Osteocyte (in vitro differentiated cells): ENCODE measurements at regions not wholly inside any gene's neighbourhood (a gene's known extent, or its start where the extent isn't known, plus 50 kb on each side); places are given as distances from the start of the nearest gene placed in this dataset.

ENCODE experiments used
- DNase-seq: peaks from one replicate; pipeline ENCODE4 v3.0.0; 2021; ENCODE audit warnings: mixed read lengths; ENCODE audit not compliant: unreplicated experiment; ENCODE audit errors: extremely low spot score
- H3K27ac Mint-ChIP-seq: one replicate; pipeline ENCODE4 v1.8.0; 2021; ENCODE audit warnings: mild to moderate bottlenecking, mixed read lengths; ENCODE audit not compliant: unreplicated experiment
- H3K27me3 Mint-ChIP-seq: one replicate; pipeline ENCODE4 v1.8.0; 2021; ENCODE audit warnings: mixed read lengths; ENCODE audit not compliant: unreplicated experiment
- H3K36me3 Mint-ChIP-seq: one replicate; pipeline ENCODE4 v1.8.0; 2021; ENCODE audit warnings: mixed read lengths; ENCODE audit not compliant: unreplicated experiment
- H3K4me1 Mint-ChIP-seq: one replicate; pipeline ENCODE4 v1.8.0; 2021; ENCODE audit warnings: mixed read lengths; ENCODE audit not compliant: unreplicated experiment
- H3K4me3 Mint-ChIP-seq: one replicate; pipeline ENCODE4 v1.8.0; 2021; ENCODE audit warnings: mild to moderate bottlenecking, moderate library complexity, mixed read lengths; ENCODE audit not compliant: unreplicated experiment
- H3K9me3 Mint-ChIP-seq: one replicate; pipeline ENCODE4 v1.8.0; 2021; ENCODE audit warnings: mixed read lengths; ENCODE audit not compliant: unreplicated experiment
- CTCF ChIP-seq: fragments of 200-600 bp; sonication (generic); IDR thresholded peaks from 2 replicates; pipeline ENCODE4 v1.5.0; 2021; ENCODE audit warnings: antibody characterized with exemption, mild to moderate bottlenecking, moderate library complexity

GRCh38 chr1:48107516-48107915 lies 110.3 kb upstream of the TRABD2B start:
- Mint-ChIP-seq H3K4me1 (no peaks in the 10 kb centered on the region), H3K27ac (no peak overlapping the region)
- no peak for DNase-seq

GRCh38 chr1:48106049-48106448 lies 108.9 kb upstream of the TRABD2B start:
- Mint-ChIP-seq H3K36me3 (no peaks in the 10 kb centered on the region), H3K9me3 (no peaks in the 10 kb centered on the region), H3K4me1 (no peaks in the 10 kb centered on the region), H3K4me3 (no peak overlapping the region), H3K27me3 (peaks cover 7% of the 10 kb centered on the region), H3K27ac (no peak overlapping the region)
- no peak for DNase-seq
- no peak for TF ChIP-seq CTCF

More at GRCh38 chr1:48107516-48107915, 110.3 kb upstream of the TRABD2B start:
- H3K4me3 Mint-ChIP-seq: no peak overlapping the region
- H3K36me3 Mint-ChIP-seq: no peaks in the 10 kb centered on the region
- H3K9me3 Mint-ChIP-seq: no peaks in the 10 kb centered on the region
- TF ChIP-seq CTCF: no peak
- H3K27me3 Mint-ChIP-seq: peaks cover 10% of the 10 kb centered on the region

- no peak overlapping the region for H3K27ac Mint-ChIP-seq
- no peaks in the 10 kb centered on the region for H3K4me1 Mint-ChIP-seq
- TF ChIP-seq CTCF: peak; percentile 13
- H3K9me3 Mint-ChIP-seq: no peaks in the 10 kb centered on the region
- H3K36me3 Mint-ChIP-seq: no peaks in the 10 kb centered on the region
- H3K4me3 Mint-ChIP-seq: no peak overlapping the region
- H3K27me3 Mint-ChIP-seq: peaks cover 7% of the 10 kb centered on the region
- DNase-seq: no peak
Measured at GRCh38 chr1:48105165-48105564, 108.0 kb upstream of the TRABD2B start.

- Mint-ChIP-seq H3K36me3 (no peaks in the 10 kb centered on the region), H3K4me1 (no peaks in the 10 kb centered on the region), H3K4me3 (no peak overlapping the region), H3K9me3 (no peaks in the 10 kb centered on the region), H3K27ac (no peak overlapping the region), H3K27me3 (peaks cover 3% of the 10 kb centered on the region)
- no peak for DNase-seq
- TF ChIP-seq CTCF: no peak
Measured at GRCh38 chr1:48103495-48103894, 106.3 kb upstream of the TRABD2B start.

- Mint-ChIP-seq H3K36me3 (no peaks in the 10 kb centered on the region), H3K4me3 (no peak overlapping the region), H3K27ac (no peak overlapping the region), H3K9me3 (no peaks in the 10 kb centered on the region), H3K27me3 (peaks cover 3% of the 10 kb centered on the region), H3K4me1 (no peaks in the 10 kb centered on the region)
- no peak for DNase-seq
- no peak for TF ChIP-seq CTCF
Measured at GRCh38 chr1:48102766-48103165, 105.6 kb upstream of the TRABD2B start.
